ENCODE measurements at regions not wholly inside any gene's neighbourhood (a gene's known extent, or its start where the extent isn't known, plus 50 kb on each side); places are given as distances from the start of the nearest gene placed in this dataset.
A peak's percentile ranks its signal among the peaks of the same experiment; 100 is the strongest.
"Not testable (repeated sequence)": the region's sequence is repeated elsewhere in the genome, so short reads cannot be mapped to it uniquely, and the experiment has no call there.

DNA sequence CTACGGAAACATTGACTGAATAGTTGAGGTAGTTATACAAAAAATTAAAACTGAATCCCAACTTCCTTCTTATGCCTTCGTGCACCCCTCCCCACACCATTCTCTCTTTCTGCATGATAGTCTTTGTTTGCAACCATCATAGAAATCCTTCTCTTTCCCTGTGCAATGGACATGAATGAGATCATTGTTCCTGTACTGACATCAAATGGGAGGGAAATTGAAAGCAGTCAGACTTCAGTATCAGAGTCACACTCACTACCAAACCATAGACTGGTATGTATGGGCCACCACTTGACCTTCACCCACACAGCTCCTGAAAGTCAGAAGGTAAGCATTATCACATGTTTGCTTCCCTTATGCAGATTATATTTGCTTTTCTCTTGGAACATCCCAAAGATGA, 782.8 kb downstream of the BCL11A start:
- peak; percentile 27 for DNase-seq

DNA sequence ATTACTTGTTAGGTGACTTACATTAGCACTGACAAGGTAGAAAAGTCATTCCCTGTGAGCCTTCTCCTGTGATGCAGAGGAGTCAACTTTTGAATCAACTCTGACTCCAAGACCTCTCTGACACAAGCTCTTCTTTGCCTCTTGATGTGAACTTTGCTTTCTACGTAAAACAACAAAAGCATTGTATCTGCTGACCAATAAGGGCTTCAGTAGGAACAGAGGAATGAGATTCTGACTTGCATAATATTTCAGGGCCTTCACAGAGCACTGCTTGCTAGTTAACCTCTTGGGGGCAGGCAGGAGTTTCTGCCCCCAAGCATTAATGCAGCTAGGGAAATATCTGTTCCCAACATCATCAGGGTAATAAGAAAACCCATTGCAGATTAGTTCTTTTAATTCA, 791.5 kb downstream of the BCL11A start:
- no peak for DNase-seq

DNA sequence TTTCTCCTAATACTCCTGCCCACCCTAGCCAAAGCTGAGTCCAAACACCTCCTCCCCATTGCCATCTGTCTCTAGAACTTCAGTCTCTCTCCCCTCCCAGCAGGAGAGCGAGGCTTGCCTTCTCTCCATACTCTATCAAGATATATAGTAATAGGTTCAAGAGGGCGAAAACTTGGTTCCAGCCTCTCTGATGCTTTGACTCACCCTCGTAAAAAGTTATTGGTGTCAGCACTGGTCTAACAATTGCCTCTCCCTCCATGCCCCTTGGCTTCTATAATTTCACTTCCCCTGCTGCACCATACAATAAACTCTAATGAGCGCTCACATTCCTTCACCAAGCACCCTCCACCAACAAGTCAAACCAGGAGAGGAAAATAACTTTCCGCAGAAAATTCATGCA, 797.3 kb downstream of the BCL11A start:
- DNase-seq, result no peak

- DNase-seq, result no peak
These were observed 799.3 kb downstream of the BCL11A start for GRCh38 chr2:59754011-59754735.

- peak; percentile 6 for DNase-seq
These were observed 800.9 kb downstream of the BCL11A start for GRCh38 chr2:59752512-59752911.

DNA sequence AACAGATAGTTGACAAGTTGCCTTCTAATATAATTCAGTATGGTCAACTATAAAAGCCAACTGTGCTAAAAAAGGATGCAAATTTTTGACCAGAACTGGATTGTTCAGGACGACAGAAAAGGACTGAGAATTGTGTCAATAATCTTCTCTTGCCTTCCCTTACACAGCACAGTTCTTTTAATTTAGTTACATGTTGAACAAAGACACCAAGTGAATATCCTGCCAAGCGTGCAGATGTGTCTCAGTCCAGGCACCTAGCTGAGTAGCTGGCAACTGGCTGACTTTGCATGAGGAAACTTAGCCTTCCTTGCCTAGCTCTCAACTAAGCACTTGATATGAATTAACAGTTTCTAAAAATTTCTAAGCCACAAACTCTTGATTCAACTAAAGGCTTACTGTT, 801.4 kb downstream of the BCL11A start:
- no peak for DNase-seq

GRCh38 chr2:59751214-59751613, 802.2 kb downstream of the BCL11A start:
- DNase-seq, result not testable (repeated sequence)

- no peak for DNase-seq
These were observed 807.2 kb downstream of the BCL11A start for GRCh38 chr2:59746291-59746690.

DNA sequence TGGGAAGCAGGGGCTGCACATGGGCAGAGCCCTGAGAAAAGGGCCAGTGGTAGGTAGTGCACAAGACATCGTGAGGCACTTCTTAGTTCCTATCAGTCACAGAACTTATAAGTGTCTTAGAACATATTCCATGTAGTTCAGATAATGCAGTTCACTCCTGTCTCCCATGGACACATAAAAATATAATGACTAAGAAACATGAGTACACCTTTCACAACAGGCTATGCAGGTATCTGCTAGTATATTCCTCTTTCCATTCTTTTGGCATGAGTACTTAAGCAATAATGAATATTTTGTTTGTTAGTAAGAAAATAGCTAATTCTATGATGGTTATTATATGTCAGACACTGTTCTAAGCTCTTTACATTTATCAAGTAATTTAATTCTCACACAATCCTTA, 808.4 kb downstream of the BCL11A start:
- no peak for DNase-seq

GRCh38 chr2:59744436-59744835, 809.0 kb downstream of the BCL11A start:
- DNase-seq, result peak; percentile 57

GRCh38 chr2:59741840-59742239, 811.6 kb downstream of the BCL11A start:
- DNase-seq, result no peak

DNA sequence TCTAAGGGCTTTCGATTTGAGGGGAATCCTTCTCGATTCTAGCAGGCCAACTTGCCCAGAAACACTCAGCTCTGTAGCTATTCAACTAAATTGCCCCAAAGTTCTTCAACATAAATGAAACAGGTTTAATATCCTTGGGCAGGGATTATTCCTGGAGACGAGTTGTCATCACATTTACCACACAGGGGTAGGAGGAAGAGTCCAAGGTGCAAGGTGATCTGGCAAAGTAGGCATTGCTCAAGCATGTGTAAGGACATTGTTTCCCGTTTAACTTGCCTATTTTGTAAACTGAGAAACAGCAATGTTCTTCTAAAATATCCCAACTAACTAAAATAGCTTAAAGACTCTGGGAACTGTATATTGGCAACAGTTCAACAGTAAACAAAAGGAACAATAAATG, 814.3 kb downstream of the BCL11A start:
- DNase-seq, result no peak

DNA sequence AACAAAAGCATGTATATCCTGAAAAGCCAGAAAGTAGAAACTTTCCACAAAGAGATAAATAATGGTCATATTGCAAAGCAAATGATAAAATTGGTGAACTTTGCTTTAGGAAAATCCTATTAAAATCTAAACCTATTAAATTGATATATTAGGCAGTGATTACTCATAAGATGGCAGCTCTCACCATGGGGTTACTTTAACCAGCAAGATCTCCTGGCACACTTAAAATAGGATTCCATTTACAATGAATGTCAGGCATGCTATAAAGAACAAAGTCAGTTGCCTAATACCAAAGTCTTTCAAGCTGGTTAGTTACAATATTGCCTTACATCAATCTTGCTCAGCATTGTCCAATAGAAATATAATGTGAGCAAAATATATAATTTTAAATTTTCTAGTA, 816.2 kb downstream of the BCL11A start:
- no peak for DNase-seq

DNA sequence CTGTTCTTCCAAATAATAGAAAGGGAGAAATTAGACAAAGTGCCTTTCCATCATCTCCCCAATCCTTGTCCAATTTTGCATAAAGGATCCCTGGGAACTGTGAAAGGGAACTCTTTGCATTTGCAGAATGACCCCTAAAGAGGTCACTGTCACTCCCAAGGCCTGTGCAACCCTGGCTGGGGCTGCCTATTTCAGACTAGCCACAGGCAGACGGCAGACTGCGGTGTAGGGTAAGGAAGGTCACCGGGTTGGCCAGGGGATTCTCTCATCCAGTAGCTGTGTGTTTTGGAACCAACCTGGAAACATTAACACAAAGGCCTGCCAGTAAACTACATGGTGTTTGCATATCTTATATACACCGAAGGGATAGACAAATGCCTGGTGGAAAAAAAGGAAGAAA, 818.7 kb downstream of the BCL11A start:
- no peak for DNase-seq

DNA sequence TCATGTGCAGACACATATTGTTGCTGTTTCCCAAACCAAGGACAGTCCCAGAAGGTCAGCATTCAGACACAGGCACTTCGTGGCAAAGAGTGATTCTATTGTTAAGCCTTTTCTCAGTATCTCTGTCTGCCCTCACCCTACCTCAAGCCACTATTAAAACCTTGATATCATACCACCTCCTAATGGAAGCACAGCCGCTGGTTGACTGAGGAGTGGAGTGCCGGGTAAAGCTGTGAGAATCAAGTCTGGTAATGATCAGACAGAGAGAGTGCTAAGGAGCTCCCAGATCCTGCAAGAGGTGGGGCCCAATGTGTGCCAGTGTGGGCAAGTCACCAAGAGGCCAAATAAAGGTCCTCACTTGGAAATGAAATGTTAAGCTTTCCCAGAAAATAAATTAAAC, 819.5 kb downstream of the BCL11A start:
- no peak for DNase-seq

DNA sequence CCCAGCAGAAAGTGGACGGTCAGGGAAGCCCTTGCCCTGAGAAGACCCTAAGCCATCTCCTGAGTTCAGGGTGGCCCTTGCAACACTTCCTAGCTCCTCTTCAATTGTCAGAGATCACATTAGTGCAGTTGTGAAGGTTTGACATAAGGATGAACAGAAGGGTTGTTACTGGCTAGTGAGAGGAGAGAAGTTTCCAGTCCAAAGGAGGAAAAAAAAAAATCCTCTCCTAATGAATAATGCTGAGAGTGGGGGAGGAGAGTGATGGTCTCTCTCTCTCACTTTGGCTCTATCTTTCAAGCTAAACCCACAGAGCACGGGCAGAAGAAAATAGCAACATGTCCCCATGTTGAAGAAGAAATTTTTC, 819.9 kb downstream of the BCL11A start:
- no peak for DNase-seq

GRCh38 chr2:59732871-59733566, 820.4 kb downstream of the BCL11A start:
- DNase-seq, result no peak

DNA sequence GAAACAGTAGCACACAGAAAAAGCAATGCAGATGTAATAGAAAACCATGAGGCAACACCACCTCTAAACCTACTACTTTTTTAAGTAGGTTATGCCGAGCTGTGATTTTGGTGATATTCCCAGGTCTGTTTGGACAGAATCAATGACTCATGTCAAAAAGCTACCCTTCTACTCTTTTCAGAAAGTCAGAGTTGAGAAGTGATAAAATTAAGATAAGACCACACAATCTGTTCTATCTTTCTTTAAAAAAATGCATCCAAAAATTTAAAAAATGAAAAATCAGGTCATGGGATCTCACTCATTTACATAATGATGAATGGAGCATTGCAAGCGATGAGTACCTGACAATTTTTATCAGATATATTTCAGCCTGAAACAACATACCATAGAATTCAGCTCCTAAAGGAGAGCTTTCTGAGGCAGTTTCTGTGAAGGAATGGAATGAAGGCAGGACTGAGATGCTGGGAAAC, 826.3 kb downstream of the BCL11A start:
- DNase-seq, result no peak

GRCh38 chr2:59726228-59727120, 827.0 kb downstream of the BCL11A start:
- DNase-seq, result peak; percentile 67

DNA sequence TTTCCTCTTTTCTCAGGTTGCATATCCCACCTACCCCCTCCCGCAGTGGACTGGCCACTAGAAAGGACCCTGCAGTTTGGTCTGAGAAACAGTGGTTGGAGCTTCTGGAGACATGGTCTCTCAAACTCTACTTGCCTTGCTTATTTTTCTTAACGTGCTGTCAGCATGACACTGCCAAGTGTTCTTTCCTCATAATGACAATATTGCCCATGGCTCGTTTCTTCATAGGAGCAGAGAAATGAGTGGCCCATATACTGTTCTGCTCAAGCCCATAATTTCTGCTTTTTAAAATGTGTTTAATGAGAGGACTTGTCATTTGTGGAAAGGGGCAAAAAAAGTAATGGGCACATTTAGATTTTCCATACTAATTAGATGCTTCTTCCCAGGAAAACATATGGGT, 828.7 kb downstream of the BCL11A start:
- no peak for DNase-seq

- DNase-seq, result no peak
These were observed 833.1 kb downstream of the BCL11A start for GRCh38 chr2:59720296-59720866.

DNA sequence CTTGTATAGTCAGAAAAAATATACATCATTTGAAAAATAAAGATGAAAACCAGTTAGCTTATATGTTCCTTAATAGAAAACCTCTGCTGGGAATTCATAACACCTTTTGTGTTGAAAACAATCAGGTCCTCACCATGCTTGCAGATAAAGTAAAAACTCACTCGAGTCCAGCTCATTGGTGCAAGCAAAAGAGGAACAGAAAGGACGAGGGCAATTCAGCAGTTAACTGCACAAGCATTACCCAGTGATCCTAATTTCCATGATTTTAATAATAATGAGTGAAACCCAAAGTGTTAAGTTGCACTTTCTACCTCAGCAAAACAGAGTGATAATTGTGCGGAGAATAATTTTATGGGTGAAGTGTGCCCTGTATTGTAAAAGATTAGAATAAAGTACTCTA, 839.9 kb downstream of the BCL11A start:
- DNase-seq, result peak; percentile 3

DNA sequence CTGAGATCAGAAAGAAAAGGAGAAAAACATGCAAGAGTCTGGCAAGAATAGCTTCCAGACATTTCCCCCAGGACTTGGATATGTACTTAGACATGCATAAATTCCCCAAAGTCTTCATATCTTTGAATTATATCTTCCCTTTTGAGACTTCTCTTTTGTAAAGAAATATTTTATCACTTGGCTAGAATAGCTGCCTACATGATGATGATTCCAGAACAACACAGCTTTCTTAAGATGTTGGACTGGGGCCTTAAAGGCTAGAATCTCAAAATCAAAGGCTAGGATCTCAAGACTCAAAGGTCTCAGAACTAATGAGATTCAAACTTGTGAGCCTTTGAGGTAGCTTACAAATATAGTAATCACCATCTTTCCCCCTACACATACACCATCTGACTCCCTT, 842.3 kb downstream of the BCL11A start:
- DNase-seq, result no peak
